Erythroblast (primary cell): ENCODE measurements at regions not wholly inside any gene's neighbourhood (a gene's known extent, or its start where the extent isn't known, plus 50 kb on each side); places are given as distances from the start of the nearest gene placed in this dataset.

Source experiments
- GATA1 ChIP-seq: IDR thresholded peaks from 2 replicates; pipeline ENCODE4 v1.6.1; 2011; ENCODE audit warnings: low read depth, mild to moderate bottlenecking, control low read depth, low read length, moderate library complexity
- POLR2A ChIP-seq: IDR thresholded peaks from 2 replicates; pipeline ENCODE4 v1.6.1; 2011; ENCODE audit warnings: mild to moderate bottlenecking, low read length

DNA sequence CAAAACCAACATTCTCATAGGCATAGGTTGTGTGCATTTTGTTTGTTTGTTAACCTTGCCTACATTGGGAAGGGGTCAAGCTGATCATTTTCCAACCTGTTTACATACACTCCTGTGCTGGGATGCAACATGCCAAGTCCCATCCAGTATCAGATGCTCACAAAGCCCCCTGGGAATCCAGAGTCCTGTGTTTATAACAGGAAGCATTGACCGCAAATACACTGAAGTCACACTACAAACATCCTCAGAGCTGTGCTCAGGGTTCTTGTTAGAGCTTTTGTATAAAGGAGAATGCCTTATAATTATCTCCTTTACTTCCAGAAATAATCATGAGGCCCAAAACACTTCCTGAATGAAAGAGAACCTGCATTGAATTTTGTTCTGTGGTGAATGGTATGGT, 488.7 kb upstream of the TCF4 start:
- TF ChIP-seq POLR2A (no peak), GATA1 (no peak)
